ENCODE measurements at regions not wholly inside any gene's neighbourhood (a gene's known extent, or its start where the extent isn't known, plus 50 kb on each side); places are given as distances from the start of the nearest gene placed in this dataset.

GRCh38 chr9:113690055-113690740, 185.9 kb upstream of the ZNF618 start:
- intact Hi-C loops (cut with DNase I), result no loop called here
- DNase-seq (ENCODE audit: low spot score) (no peak), ATAC-seq (no peak)

GRCh38 chr9:113692256-113692655, 183.9 kb upstream of the ZNF618 start:
- DNase-seq (ENCODE audit: low spot score), result no peak
- intact Hi-C loops (cut with DNase I), result no loop called here
- no peak for ATAC-seq

DNA sequence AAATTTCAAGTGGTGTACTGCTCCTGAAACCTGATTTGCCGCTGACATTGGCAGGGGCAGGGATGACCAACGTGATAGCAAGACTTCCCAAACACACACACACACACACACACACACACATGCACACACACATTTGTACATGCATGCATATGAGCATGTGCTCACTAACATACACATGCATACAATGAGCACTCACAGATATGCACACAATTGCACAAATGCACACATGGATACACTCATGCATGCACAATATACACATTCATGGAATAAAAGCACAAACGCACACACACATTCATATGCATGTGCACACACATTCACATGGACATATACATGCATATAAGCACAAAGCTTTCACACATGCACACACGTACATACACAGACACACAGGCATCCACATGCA, 181.2 kb upstream of the ZNF618 start:
- ATAC-seq (no peak), DNase-seq (ENCODE audit: low spot score) (no peak)
- intact Hi-C loops (cut with DNase I), result no loop called here

DNA sequence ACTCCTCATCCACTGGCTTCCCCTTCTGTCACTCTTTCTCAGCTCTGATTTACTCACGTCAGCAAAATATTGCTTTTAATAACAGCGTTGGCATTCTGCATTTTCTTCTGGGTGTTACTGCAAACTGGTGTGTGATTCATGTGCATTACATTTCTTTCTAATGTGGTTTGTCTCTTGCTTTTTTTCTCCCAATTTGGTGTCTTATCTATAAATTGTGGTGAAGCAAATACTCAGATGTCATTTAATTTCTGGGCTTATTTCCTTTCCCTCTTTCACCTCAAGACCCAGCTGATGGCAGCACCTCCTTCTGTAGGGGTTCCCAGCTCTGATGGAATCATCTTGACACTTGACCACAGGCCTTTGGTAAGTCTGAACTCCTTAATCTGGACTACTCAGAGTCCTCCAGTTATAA, 180.7 kb upstream of the ZNF618 start:
- intact Hi-C loops (cut with DNase I), result no loop called here
- DNase-seq (ENCODE audit: low spot score), result no peak
- no peak for ATAC-seq

- intact Hi-C loops (cut with DNase I), result no loop called here
- DNase-seq (ENCODE audit: low spot score), result no peak
These were observed 180.2 kb upstream of the ZNF618 start for GRCh38 chr9:113695901-113696300.

DNA sequence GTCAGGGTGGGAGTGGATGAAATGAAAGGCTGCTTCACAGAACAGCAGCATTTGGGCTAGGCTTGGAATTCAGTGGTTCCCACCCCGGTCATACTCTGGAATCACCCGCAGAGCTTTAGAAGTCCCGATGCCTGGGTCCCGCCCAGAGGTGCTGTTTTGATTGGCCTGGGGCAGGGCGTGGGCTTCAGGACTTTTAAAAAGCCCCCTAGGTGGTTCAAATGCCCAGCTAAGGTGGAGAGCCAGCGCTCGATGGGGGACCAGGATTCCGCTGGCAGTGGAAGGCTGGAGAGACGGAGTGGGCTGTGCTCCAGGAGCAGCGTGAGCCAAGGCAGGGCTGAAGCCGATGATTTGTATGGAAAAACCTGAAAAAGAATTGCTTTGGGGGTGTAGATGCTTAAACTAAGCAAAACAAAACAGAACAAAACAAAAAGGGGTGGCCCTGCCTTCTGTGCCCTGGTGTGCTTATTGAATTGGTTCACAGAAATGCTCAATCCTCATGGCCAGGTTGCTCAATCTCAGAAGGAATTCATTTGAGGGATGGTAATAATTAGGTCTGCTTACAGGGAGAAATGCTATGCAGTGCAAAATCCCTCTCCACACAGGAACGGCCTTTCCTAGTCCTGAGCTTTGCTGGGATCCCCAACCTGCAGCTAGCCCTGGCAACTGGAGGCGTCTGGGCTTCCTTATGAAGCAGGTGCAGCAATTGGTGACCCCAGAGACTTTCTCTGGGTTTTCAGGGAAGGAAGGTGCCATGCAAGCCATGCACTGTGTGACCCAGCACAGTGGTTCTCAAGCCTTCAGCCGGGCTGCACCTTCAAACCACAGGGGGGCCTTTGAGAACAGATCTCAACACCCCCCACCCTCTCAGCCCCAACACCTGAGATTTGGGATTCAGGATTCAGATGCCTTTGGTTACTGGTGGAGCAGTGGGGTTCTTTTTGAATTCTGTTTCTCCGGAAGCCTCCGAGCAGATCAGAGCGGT, 174.0 kb upstream of the ZNF618 start:
- DNase-seq (ENCODE audit: low spot score) (no peak), ATAC-seq (no peak)
- intact Hi-C loops (cut with DNase I), result no loop called here

More at GRCh38 chr9:113695901-113696300, 180.2 kb upstream of the ZNF618 start:
- no peak for ATAC-seq

DNA sequence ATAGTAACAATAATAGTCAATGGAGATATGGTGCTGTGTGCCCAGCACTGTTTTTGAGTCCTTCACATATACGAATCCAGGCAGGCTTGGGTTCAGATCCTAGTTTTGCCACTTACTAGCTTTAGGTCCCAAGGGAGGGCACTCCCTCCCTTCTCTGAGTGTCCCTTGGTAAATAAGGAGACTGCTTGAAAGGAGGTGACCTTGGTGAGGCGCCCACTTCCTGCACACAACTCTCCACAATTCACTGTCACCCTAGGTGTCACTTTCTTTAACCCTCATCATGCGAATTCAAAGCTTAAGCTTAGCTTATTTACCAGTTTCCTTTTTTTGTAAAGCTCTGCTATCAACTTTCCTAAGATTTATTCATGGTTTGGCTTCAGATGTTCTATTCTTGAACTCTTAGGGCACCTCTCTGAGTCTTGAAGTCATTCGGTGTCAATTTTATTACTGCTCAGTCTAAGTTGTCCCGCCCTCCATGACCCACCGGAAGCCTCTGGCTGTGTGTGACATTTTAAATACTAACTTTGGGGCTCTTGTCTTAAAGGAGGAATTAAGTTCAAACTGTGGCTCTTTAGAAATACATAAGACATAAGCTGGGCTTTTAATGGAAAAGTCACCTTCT, 170.7 kb upstream of the ZNF618 start:
- intact Hi-C loops (cut with DNase I), result no loop called here
- no peak for ATAC-seq
- DNase-seq (ENCODE audit: low spot score), result no peak

DNA sequence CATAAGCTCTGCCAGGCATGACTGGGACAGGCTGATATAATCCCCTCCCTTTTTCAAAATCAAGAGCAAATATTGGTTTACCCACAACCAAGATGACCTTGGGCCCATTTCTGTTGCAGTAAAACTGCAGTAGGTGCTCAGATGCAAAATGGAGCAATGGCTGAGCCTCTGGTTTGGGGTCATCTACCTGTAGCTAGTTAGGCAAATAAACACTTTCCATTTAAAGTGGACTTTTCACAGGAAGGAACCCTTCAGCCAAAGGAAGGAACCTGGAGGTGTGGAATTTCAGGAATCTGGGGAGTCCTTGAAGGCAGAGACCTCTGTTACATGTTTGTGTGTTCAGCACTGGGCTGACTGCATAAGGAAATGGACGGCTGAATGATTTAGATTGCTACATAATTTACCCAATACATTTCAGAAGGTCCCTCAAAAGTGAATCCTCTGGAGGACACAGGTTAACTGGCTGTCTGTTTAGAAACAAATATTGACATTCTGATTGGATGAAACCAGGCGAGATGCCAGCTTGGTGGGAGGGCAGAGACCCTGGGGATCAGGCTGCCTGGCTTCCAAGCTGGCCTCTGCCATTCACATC, 170.1 kb upstream of the ZNF618 start:
- no peak for ATAC-seq
- intact Hi-C loops (cut with DNase I), result no loop called here
- DNase-seq (ENCODE audit: low spot score), result peak; percentile 15

GRCh38 chr9:113707953-113708695, 168.0 kb upstream of the ZNF618 start:
- intact Hi-C loops (cut with DNase I), result no loop called here
- ATAC-seq (no peak), DNase-seq (ENCODE audit: low spot score) (peak; percentile 14)

DNA sequence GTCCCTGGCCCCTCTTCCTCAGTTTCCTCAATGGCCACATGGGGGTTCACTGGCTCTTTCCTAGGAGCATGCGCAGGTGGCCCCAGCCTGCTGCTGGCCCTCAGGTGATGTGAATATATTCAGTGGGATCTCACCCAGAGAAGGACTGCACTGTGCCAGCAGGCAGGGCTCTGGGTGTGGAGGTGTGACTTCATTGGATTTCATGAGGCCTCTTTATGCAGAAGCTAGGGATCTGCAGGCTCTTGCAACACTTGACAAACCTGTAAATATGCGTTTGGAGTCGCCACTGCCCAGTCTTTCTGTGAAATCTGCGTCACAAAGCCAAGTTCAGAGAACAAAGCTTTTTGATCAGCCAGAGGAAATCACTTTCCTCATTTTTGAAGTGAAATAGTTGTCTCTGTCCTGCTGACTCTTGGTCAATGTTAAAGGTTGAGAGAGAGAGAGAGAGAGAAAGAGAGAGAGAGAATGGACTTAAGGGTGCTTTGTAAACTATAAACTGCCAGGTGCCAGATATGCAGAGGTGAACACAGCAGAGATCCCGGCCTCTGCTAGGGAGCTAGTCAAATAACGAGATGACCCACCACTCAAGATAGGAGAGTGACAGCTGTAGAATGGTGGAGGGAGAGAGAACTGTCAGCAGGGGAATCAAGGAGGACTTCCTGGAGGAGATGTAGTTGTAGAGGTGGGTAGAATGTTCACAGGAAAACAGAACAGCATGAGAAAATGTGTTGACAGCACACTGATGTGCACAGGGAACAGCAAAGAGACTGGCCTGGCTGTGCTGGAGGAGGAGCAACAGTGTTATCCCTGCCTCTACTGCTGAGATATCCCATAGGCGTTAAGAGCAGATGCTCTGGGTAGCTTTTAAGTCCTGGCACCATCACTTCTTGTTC, 167.0 kb upstream of the ZNF618 start:
- intact Hi-C loops (cut with DNase I), result no loop called here
- peak; percentile 25 for DNase-seq (ENCODE audit: low spot score)
- no peak for ATAC-seq

- intact Hi-C loops (cut with DNase I), result no loop called here
- DNase-seq (ENCODE audit: low spot score) (no peak), ATAC-seq (no peak)
These were observed 166.4 kb upstream of the ZNF618 start for GRCh38 chr9:113709721-113710120.

DNA sequence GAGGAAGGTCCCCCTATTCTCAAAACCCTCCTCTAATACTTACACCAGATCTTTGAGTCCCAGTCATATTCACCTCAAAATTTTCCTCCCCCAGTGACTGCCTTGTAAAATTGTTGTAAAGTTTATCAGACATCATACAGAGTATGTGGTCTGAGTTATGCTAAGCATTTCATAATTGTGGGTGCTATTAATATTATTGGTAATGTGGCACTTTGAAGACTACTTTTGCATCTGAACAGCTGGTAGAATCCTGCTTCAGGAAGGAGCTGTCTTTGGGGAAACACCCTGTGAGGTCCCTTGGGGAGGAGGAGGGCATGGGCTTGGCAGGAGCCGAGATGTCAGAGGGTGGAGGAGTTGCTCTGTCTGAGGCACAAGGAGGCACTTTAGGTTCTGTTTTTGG, 164.9 kb upstream of the ZNF618 start:
- no peak for ATAC-seq
- intact Hi-C loops (cut with DNase I), result no loop called here
- DNase-seq (ENCODE audit: low spot score), result peak; percentile 18

DNA sequence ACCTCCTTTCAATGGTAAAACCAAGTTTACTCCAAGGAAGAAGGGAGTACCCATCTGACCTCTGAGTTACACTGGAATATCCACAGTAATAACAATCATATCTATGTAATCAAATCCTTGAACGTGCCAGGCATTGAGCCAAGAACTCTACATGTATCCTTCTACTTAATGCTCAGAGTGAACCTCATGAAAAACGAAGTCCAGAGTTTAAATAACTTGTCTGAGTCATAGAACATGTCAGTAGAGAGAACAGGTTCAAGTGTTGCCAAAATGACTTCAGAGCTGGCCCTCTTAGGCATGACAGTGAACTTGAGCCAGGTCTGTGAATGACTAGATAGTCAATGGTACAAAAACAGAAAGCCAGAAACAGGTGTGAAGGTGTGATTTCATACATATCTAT, 164.1 kb upstream of the ZNF618 start:
- intact Hi-C loops (cut with DNase I), result no loop called here
- ATAC-seq (no peak), DNase-seq (ENCODE audit: low spot score) (no peak)

DNA sequence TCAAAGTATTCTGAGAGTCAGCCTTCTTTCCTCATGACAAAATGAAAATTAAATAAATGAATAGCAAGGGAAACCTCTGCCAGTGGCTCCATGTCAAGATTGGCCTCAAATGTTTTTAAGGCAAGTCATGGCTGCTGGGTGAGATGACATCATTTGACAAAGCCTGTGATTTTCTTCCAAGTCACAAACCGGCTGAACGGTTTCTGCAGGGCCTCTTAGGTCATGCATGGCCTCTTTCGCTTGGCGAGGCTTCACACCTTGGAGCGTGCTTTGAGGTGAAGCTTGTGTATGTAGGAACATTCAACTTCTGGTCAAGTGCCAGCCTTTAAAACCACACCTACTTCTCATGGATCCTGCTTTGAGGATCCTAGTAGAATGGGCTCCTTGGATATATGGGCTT, 161.0 kb upstream of the ZNF618 start:
- DNase-seq (ENCODE audit: low spot score), result no peak
- intact Hi-C loops (cut with DNase I), result no loop called here
- no peak for ATAC-seq

DNA sequence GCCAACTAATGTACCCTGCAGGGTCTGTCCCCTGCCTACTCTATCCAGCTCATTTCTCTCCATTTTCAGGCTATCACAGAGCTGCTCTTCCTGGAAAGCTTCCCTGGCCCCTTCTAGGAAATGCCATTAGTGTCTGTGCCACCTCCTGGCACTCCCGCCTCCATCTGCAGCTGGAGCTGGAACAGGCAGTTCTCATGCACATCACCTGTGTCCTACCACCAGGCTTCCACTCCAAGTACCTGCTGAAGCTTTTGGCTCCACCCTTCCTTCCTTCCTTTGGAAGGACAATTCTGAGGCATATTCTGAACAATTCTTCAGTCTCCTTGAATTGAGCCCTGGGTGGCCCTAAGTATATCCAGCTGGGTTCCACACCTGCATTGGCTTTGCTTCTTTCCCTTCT, 156.2 kb upstream of the ZNF618 start:
- ATAC-seq (no peak), DNase-seq (ENCODE audit: low spot score) (no peak)
- intact Hi-C loops (cut with DNase I), result no loop called here

GRCh38 chr9:113720495-113720894, 155.6 kb upstream of the ZNF618 start:
- ATAC-seq (no peak), DNase-seq (ENCODE audit: low spot score) (no peak)
- intact Hi-C loops (cut with DNase I), result no loop called here

DNA sequence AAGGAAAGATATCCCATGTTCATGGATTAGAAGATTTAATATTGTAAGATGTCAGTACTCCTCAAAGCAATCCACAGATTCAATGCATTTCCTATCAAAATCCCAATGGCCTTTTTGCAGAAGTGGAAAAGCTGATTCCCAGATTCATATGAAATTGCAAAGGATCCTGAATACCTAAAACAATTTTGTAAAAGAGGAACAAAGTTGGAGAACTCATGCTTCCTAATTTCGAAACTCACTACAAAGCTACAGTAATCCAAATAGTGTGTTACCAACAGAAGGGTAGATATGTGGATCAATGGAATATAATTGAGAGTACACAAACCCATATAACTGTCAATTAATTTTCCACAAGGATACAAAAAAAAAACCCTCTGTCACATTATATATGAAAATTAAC, 154.3 kb upstream of the ZNF618 start:
- ATAC-seq (no peak), DNase-seq (ENCODE audit: low spot score) (no peak)
- intact Hi-C loops (cut with DNase I), result no loop called here

- DNase-seq (ENCODE audit: low spot score) (no peak), ATAC-seq (no peak)
- intact Hi-C loops (cut with DNase I), result no loop called here
These were observed 151.9 kb upstream of the ZNF618 start for GRCh38 chr9:113724202-113724601.
